GM19372 (cell line): ENCODE measurements at regions not wholly inside any gene's neighbourhood (a gene's known extent, or its start where the extent isn't known, plus 50 kb on each side); places are given as distances from the start of the nearest gene placed in this dataset.

ENCODE experiments used
- ATAC-seq: cut with Tn5 transposase; IDR thresholded peaks from one replicate; pipeline ENCODE4 v1.9.1; 2021; ENCODE audit warnings: mild to moderate bottlenecking, low read depth, moderate library complexity; ENCODE audit not compliant: unreplicated experiment

DNA sequence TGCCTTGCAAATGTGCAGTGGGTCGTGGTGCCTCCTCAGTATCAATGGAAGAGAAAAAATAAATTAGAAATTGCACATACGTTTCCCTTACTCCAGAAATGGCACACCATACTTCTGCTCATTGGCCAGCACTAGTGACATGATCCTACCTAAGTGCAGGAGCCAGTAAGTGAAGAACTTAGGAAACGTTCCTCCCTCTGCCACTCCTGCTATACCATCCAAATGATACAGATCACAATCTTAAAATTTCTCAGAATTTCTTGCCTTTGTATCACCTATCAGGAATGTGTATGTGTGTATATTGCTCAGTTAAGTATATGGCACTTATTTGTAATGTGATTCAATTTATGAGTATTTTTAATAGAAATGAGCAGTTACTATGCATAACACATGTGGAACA lies 237.0 kb upstream of the UBE2E3 start:
- ATAC-seq: no peak

GRCh38 chr2:180742801-180743200 lies 237.6 kb upstream of the UBE2E3 start:
- no peak for ATAC-seq

DNA sequence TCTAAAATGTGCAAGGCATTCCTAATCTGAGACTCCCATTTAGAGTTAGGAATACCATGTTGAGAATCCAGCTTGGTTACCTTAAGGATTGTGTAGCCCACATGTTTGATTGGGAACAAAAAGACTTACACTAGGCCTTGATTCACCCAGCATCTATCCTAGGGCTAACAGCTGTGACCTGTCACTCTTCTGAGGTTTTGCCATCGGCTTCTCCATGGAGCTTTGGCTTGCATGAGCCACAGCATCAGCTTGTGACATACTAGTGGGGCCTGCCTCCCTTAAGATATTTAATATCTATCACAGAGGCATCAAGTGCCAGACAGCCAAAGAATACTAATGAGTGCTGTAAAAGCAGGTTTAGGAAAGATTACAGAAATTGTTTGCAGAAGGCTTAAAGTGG lies 241.3 kb upstream of the UBE2E3 start:
- ATAC-seq: no peak

GRCh38 chr2:180735799-180736198 lies 244.6 kb upstream of the UBE2E3 start:
- no peak for ATAC-seq

- ATAC-seq: no peak
Measured at GRCh38 chr2:180734382-180734781, 246.0 kb upstream of the UBE2E3 start.

GRCh38 chr2:180733330-180733729 lies 247.1 kb upstream of the UBE2E3 start:
- no peak for ATAC-seq

DNA sequence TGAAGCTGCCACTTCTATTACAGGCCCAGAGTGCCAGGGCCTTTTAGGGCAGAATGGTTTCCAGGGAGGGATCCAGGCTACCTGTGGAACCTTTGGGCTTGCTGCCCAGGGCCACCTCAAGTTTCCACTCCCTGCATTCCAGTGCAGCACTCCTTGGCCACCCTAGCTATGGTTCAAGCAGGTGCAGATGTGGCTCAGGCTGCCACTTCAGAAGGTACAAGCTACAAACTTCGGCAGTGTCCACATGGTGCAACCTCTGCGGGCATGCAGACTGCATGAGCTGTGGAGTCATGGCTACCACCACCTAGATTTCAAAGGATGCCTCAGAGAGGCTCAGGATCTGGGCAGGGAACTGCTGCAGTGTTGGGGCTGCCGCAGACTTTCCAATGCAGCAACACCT lies 248.1 kb upstream of the UBE2E3 start:
- ATAC-seq: no peak

GRCh38 chr2:180730976-180731375 lies 249.4 kb upstream of the UBE2E3 start:
- no peak for ATAC-seq

DNA sequence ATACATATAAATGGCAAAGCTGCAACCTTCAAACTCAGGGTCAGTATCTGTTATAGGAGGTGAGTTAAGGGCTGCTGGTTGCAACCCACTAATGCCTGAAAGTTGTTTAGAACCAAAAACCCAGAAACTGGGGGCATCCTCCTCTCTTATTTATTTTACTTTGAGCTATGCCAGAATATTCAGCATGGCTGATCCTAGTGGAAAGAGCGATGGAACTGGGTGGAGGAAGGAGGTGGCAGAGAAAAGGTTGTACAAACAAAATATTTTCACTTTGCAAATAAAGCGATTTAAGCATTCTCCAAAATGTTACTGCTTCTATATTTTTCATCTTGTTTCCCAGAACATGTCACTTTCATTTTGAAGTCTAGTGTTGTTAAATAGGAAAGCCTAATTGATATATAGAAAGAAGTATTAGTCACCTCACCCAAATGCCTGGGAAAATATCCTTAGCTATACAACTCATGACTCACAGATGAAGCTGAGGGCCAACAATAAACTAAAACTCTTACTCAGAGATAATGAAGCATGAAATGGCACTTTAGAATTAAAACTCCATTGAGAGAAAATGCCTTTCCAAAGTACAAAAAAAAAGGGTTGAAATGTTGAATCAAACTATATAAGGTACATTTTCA lies 251.4 kb upstream of the UBE2E3 start:
- no peak for ATAC-seq

DNA sequence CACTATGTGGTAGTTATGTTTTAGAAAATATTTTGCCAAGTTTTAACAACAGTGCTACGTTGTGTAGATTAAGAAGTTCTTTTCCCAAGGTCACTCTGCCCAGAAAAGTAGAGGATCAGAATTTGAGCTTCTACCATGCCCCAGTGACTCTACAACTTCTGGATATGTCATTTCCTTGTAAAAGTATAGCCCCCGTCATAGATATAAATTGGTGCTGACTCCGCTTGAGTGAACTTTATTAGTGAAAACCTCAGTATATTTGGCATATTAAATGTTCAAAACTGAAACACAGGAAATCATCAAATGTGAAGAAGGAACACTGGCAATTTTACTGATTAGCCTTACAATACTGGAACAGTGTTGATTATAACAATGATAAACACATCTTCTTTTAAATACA lies 256.7 kb upstream of the UBE2E3 start:
- ATAC-seq: no peak

- ATAC-seq: no peak
Measured at GRCh38 chr2:180722551-180723239, 257.7 kb upstream of the UBE2E3 start.

GRCh38 chr2:180720829-180721228 lies 259.6 kb upstream of the UBE2E3 start:
- no peak for ATAC-seq

GRCh38 chr2:180717588-180717987 lies 262.8 kb upstream of the UBE2E3 start:
- no peak for ATAC-seq

- ATAC-seq: no peak
Measured at GRCh38 chr2:180716186-180717180, 263.9 kb upstream of the UBE2E3 start.

GRCh38 chr2:180715044-180715443 lies 265.4 kb upstream of the UBE2E3 start:
- ATAC-seq: no peak

- no peak for ATAC-seq
Measured at GRCh38 chr2:180709392-180710145, 270.8 kb upstream of the UBE2E3 start.

- no peak for ATAC-seq
Measured at GRCh38 chr2:180707884-180708205, 272.6 kb upstream of the UBE2E3 start.

- no peak for ATAC-seq
Measured at GRCh38 chr2:180707175-180707883, 273.1 kb upstream of the UBE2E3 start.

- ATAC-seq: no peak
Measured at GRCh38 chr2:180706694-180707093, 273.7 kb upstream of the UBE2E3 start.

- no peak for ATAC-seq
Measured at GRCh38 chr2:180705551-180705950, 274.9 kb upstream of the UBE2E3 start.
